ENCODE measurements at regions not wholly inside any gene's neighbourhood (a gene's known extent, or its start where the extent isn't known, plus 50 kb on each side); places are given as distances from the start of the nearest gene placed in this dataset.

- no peaks in the 10 kb centered on the region for H3K27me3 ChIP-seq (ENCODE audit: insufficient read depth, insufficient read length)
- DNase-seq (ENCODE audit: low read depth, low spot score) = no peak
- no peak for TF ChIP-seq YY1 (IDR thresholded peaks at IDR 0.05; ENCODE audit: insufficient read depth, insufficient read length)
- TF ChIP-seq SUZ12 (IDR thresholded peaks at IDR 0.05; ENCODE audit: extremely low read depth, insufficient read depth, insufficient read length) = no peak
- TF ChIP-seq ZNF274 (IDR thresholded peaks at IDR 0.05; ENCODE audit: low read depth, low read length) = no peak
These were observed 60.5 kb upstream of the DUSP22 start for GRCh38 chr6:231779-232178.

GRCh38 chr6:232982-233640, 59.2 kb upstream of the DUSP22 start:
- H3K9ac ChIP-seq (ENCODE audit: insufficient read length, low read depth) = no peak overlapping the region
- no peaks in the 10 kb centered on the region for H3K27me3 ChIP-seq (ENCODE audit: insufficient read depth, insufficient read length)
- no peak for DNase-seq (ENCODE audit: low read depth, low spot score)
- TF ChIP-seq ZNF274 (IDR thresholded peaks at IDR 0.05; ENCODE audit: low read depth, low read length) = no peak
- TF ChIP-seq YY1 (IDR thresholded peaks at IDR 0.05; ENCODE audit: insufficient read depth, insufficient read length) = no peak
- TF ChIP-seq SUZ12 (IDR thresholded peaks at IDR 0.05; ENCODE audit: extremely low read depth, insufficient read depth, insufficient read length) = no peak
- H3K4me1 ChIP-seq (ENCODE audit: insufficient read depth, insufficient read length) = peaks cover 3% of the 10 kb centered on the region
- H3K4me3 ChIP-seq (ENCODE audit: insufficient read length, low read depth) = no peak overlapping the region
- no peaks in the 10 kb centered on the region for H3K36me3 ChIP-seq (ENCODE audit: insufficient read depth, insufficient read length, low read length)
- H3K9me3 ChIP-seq (ENCODE audit: insufficient read depth, low read length) = no peaks in the 10 kb centered on the region

More at GRCh38 chr6:231779-232178, 60.5 kb upstream of the DUSP22 start:
- H3K9ac ChIP-seq (ENCODE audit: insufficient read length, low read depth) = no peak overlapping the region
- no peaks in the 10 kb centered on the region for H3K9me3 ChIP-seq (ENCODE audit: insufficient read depth, low read length)
- peaks cover 3% of the 10 kb centered on the region for H3K4me1 ChIP-seq (ENCODE audit: insufficient read depth, insufficient read length)
- no peaks in the 10 kb centered on the region for H3K36me3 ChIP-seq (ENCODE audit: insufficient read depth, insufficient read length, low read length)
- no peak overlapping the region for H3K4me3 ChIP-seq (ENCODE audit: insufficient read length, low read depth)

GRCh38 chr6:234706-235372, 57.4 kb upstream of the DUSP22 start:
- H3K4me3 ChIP-seq (ENCODE audit: insufficient read length, low read depth) = no peak overlapping the region
- TF ChIP-seq SUZ12 (IDR thresholded peaks at IDR 0.05; ENCODE audit: extremely low read depth, insufficient read depth, insufficient read length) (no peak), ZNF274 (IDR thresholded peaks at IDR 0.05; ENCODE audit: low read depth, low read length) (no peak), YY1 (IDR thresholded peaks at IDR 0.05; ENCODE audit: insufficient read depth, insufficient read length) (no peak)
- no peaks in the 10 kb centered on the region for H3K36me3 ChIP-seq (ENCODE audit: insufficient read depth, insufficient read length, low read length)
- no peak overlapping the region for H3K9ac ChIP-seq (ENCODE audit: insufficient read length, low read depth)
- no peaks in the 10 kb centered on the region for H3K9me3 ChIP-seq (ENCODE audit: insufficient read depth, low read length)
- H3K4me1 ChIP-seq (ENCODE audit: insufficient read depth, insufficient read length) = peaks cover 3% of the 10 kb centered on the region
- DNase-seq (ENCODE audit: low read depth, low spot score) = no peak
- no peaks in the 10 kb centered on the region for H3K27me3 ChIP-seq (ENCODE audit: insufficient read depth, insufficient read length)

- Histone ChIP-seq H3K4me3 (ENCODE audit: insufficient read length, low read depth) (no peak overlapping the region), H3K9me3 (ENCODE audit: insufficient read depth, low read length) (no peaks in the 10 kb centered on the region), H3K36me3 (ENCODE audit: insufficient read depth, insufficient read length, low read length) (no peaks in the 10 kb centered on the region), H3K9ac (ENCODE audit: insufficient read length, low read depth) (no peak overlapping the region), H3K4me1 (ENCODE audit: insufficient read depth, insufficient read length) (peaks cover 3% of the 10 kb centered on the region), H3K27me3 (ENCODE audit: insufficient read depth, insufficient read length) (no peaks in the 10 kb centered on the region)
- TF ChIP-seq ZNF274 (IDR thresholded peaks at IDR 0.05; ENCODE audit: low read depth, low read length) = no peak
- TF ChIP-seq SUZ12 (IDR thresholded peaks at IDR 0.05; ENCODE audit: extremely low read depth, insufficient read depth, insufficient read length) = no peak
- DNase-seq (ENCODE audit: low read depth, low spot score) = no peak
These were observed 56.4 kb upstream of the DUSP22 start for GRCh38 chr6:235763-236360.

GRCh38 chr6:236519-236918, 55.8 kb upstream of the DUSP22 start:
- Histone ChIP-seq H3K9me3 (ENCODE audit: insufficient read depth, low read length) (no peaks in the 10 kb centered on the region), H3K4me1 (ENCODE audit: insufficient read depth, insufficient read length) (peaks cover 3% of the 10 kb centered on the region), H3K9ac (ENCODE audit: insufficient read length, low read depth) (no peak overlapping the region), H3K27me3 (ENCODE audit: insufficient read depth, insufficient read length) (no peaks in the 10 kb centered on the region), H3K4me3 (ENCODE audit: insufficient read length, low read depth) (no peak overlapping the region), H3K36me3 (ENCODE audit: insufficient read depth, insufficient read length, low read length) (no peaks in the 10 kb centered on the region)
- TF ChIP-seq ZNF274 (IDR thresholded peaks at IDR 0.05; ENCODE audit: low read depth, low read length) (no peak), SUZ12 (IDR thresholded peaks at IDR 0.05; ENCODE audit: extremely low read depth, insufficient read depth, insufficient read length) (no peak), YY1 (IDR thresholded peaks at IDR 0.05; ENCODE audit: insufficient read depth, insufficient read length) (no peak)
- no peak for DNase-seq (ENCODE audit: low read depth, low spot score)

GRCh38 chr6:240151-240550, 52.1 kb upstream of the DUSP22 start:
- no peak overlapping the region for H3K4me3 ChIP-seq (ENCODE audit: insufficient read length, low read depth)
- H3K4me1 ChIP-seq (ENCODE audit: insufficient read depth, insufficient read length) = peaks cover 3% of the 10 kb centered on the region
- TF ChIP-seq SUZ12 (IDR thresholded peaks at IDR 0.05; ENCODE audit: extremely low read depth, insufficient read depth, insufficient read length) (no peak), YY1 (IDR thresholded peaks at IDR 0.05; ENCODE audit: insufficient read depth, insufficient read length) (no peak), ZNF274 (IDR thresholded peaks at IDR 0.05; ENCODE audit: low read depth, low read length) (no peak)
- no peak overlapping the region for H3K9ac ChIP-seq (ENCODE audit: insufficient read length, low read depth)
- no peaks in the 10 kb centered on the region for H3K36me3 ChIP-seq (ENCODE audit: insufficient read depth, insufficient read length, low read length)
- no peaks in the 10 kb centered on the region for H3K9me3 ChIP-seq (ENCODE audit: insufficient read depth, low read length)
- no peak for DNase-seq (ENCODE audit: low read depth, low spot score)
- no peaks in the 10 kb centered on the region for H3K27me3 ChIP-seq (ENCODE audit: insufficient read depth, insufficient read length)

GRCh38 chr6:241336-241865, 50.9 kb upstream of the DUSP22 start:
- no peaks in the 10 kb centered on the region for H3K9me3 ChIP-seq (ENCODE audit: insufficient read depth, low read length)
- H3K36me3 ChIP-seq (ENCODE audit: insufficient read depth, insufficient read length, low read length) = no peaks in the 10 kb centered on the region
- TF ChIP-seq YY1 (IDR thresholded peaks at IDR 0.05; ENCODE audit: insufficient read depth, insufficient read length) = no peak
- TF ChIP-seq SUZ12 (IDR thresholded peaks at IDR 0.05; ENCODE audit: extremely low read depth, insufficient read depth, insufficient read length) = no peak
- no peak for DNase-seq (ENCODE audit: low read depth, low spot score)
- no peaks in the 10 kb centered on the region for H3K27me3 ChIP-seq (ENCODE audit: insufficient read depth, insufficient read length)
- H3K9ac ChIP-seq (ENCODE audit: insufficient read length, low read depth) = no peak overlapping the region
- no peak overlapping the region for H3K4me3 ChIP-seq (ENCODE audit: insufficient read length, low read depth)
- peaks cover 2% of the 10 kb centered on the region for H3K4me1 ChIP-seq (ENCODE audit: insufficient read depth, insufficient read length)

All from NT2/D1 (cell line).